Esophagus squamous epithelium (tissue), 5 donors: ENCODE measurements at regions not wholly inside any gene's neighbourhood (a gene's known extent, or its start where the extent isn't known, plus 50 kb on each side); places are given as distances from the start of the nearest gene placed in this dataset.

Experiments used
- DNase-seq: peaks from one replicate; lab custom pipeline; 2025; lab: John Stamatoyannopoulos, UW
- H3K27ac ChIP-seq, 4 donors: fragments of 200-600 bp; sonication (generic); one replicate each; pipeline ENCODE4 v1.5.1; 2016 to 2019; ENCODE audit warnings: mild to moderate bottlenecking in 1 of 4
- H3K27me3 ChIP-seq, 4 donors: fragments of 200-600 bp; sonication (generic); 1 replicate in 3 of 4; 2 replicates in 1 of 4; pipeline versions ENCODE4 v1.5.1 to v1.6.0; 2017 to 2021; ENCODE audit warnings: antibody characterized with exemption in 1 of 4
- H3K36me3 ChIP-seq, 3 donors: fragments of 200-600 bp; sonication (generic); one replicate each; pipeline ENCODE4 v1.5.1; 2016 to 2019
- H3K4me1 ChIP-seq, 3 donors: fragments of 200-600 bp; sonication (generic); one replicate each; pipeline ENCODE4 v1.5.1; 2017 to 2019
- H3K4me3 ChIP-seq, 4 donors: fragments of 200-600 bp; sonication (generic); 1 replicate in 3 of 4; 2 replicates in 1 of 4; pipeline ENCODE4 v1.5.1; 2016 to 2019; ENCODE audit warnings: mild to moderate bottlenecking in 2 of 4, moderate library complexity in 1 of 4
- H3K9me3 ChIP-seq, 3 donors: fragments of 200-600 bp; sonication (generic); one replicate each; pipeline ENCODE4 v1.5.1; 2016 to 2019
- CTCF ChIP-seq, 6 experiments: fragments of 450-650 bp in 4 of 6; fragments of 200-600 bp in 2 of 6; sonication (generic) in 2 of 6; IDR thresholded peaks; one replicate each; pipeline ENCODE4 v1.5.1; 2016 to 2019; ENCODE audit warnings: antibody characterized with exemption in 6 of 6, mild to moderate bottlenecking in 4 of 6, moderate library complexity in 4 of 6
- POLR2A ChIP-seq, 4 donors: fragments of 450-650 bp; IDR thresholded peaks; one replicate each; pipeline ENCODE4 v1.6.1; 2017; ENCODE audit warnings: antibody characterized with exemption in 4 of 4, mild to moderate bottlenecking in 4 of 4, moderate library complexity in 3 of 4
- WGBS, 2 donors: methylation state at CpG; one replicate each; pipeline ENCODE4 v1.1.5; 2018; 5-methylcytosine and 5-hydroxymethylcytosine counted together
- intact Hi-C: fragments of 100-400 bp; cut with DNase I; formaldehyde crosslinking; loops from one replicate; pipeline ENCODE4 v1.15.0; 2022
- donor health status: DM: yes; HTN: yes; CAD: no.

- H3K27me3 ChIP-seq, result peaks cover 0 to 5% (median 0%) of the 10 kb centered on the region in 4 donors
- peaks cover 0 to 4% (median 4%) of the 10 kb centered on the region in 3 donors for H3K4me1 ChIP-seq
- TF ChIP-seq CTCF (IDR thresholded peaks at IDR 0.05), result no peak
- TF ChIP-seq POLR2A (IDR thresholded peaks at IDR 0.05), result no peak
- H3K9me3 ChIP-seq, result peaks cover 0 to 8% (median 0%) of the 10 kb centered on the region in 3 donors
- H3K36me3 ChIP-seq, result no peaks in the 10 kb centered on the region
- WGBS, 2 donors, result 76 to 95% methylated on average over 9 to 17 of the region's 18 CpGs
- no peak for DNase-seq
- no peak overlapping the region for H3K4me3 ChIP-seq
- intact Hi-C loops, result no loop called here
- no peak overlapping the region for H3K27ac ChIP-seq
Measured at GRCh38 chr2:239905884-239906654, 119.1 kb downstream of the NDUFA10 start.

GRCh38 chr2:239905306-239905705 is 119.8 kb downstream of the NDUFA10 start:
- TF ChIP-seq CTCF (IDR thresholded peaks at IDR 0.05) (no peak), POLR2A (IDR thresholded peaks at IDR 0.05) (no peak)
- Histone ChIP-seq H3K27ac (no peak overlapping the region), H3K36me3 (no peaks in the 10 kb centered on the region), H3K4me3 (no peak overlapping the region), H3K4me1 (no peaks in the 10 kb centered on the region), H3K9me3 (peaks cover 0 to 8% (median 0%) of the 10 kb centered on the region in 3 donors), H3K27me3 (peaks cover 0 to 11% (median 0%) of the 10 kb centered on the region in 4 donors)
- intact Hi-C loops, result no loop called here
- 0 to 90% methylated on average over 1 to 8 of the region's 20 CpGs for WGBS, 2 donors
- no peak for DNase-seq

GRCh38 chr2:239904496-239904895 is 120.6 kb downstream of the NDUFA10 start:
- H3K4me1 ChIP-seq, result no peaks in the 10 kb centered on the region
- WGBS, 2 donors, result 80 to 95% methylated on average over 3 of the region's 6 CpGs
- no peaks in the 10 kb centered on the region for H3K36me3 ChIP-seq

GRCh38 chr2:239903803-239904202 is 121.3 kb downstream of the NDUFA10 start:
- Histone ChIP-seq H3K27ac (no peak overlapping the region), H3K36me3 (no peaks in the 10 kb centered on the region), H3K27me3 (peaks cover 0 to 14% (median 0%) of the 10 kb centered on the region in 4 donors), H3K4me1 (no peaks in the 10 kb centered on the region), H3K9me3 (peaks cover 0 to 8% (median 0%) of the 10 kb centered on the region in 3 donors), H3K4me3 (no peak overlapping the region)
- WGBS, 2 donors, result 79 to 83% methylated on average over 2 to 5 of the region's 6 CpGs
- no peak for DNase-seq
- intact Hi-C loops, result no loop called here
- TF ChIP-seq POLR2A (IDR thresholded peaks at IDR 0.05), result no peak
- no peak for TF ChIP-seq CTCF (IDR thresholded peaks at IDR 0.05)

More at GRCh38 chr2:239904496-239904895, 120.6 kb downstream of the NDUFA10 start:
- DNase-seq, result no peak
- Histone ChIP-seq H3K27ac (no peak overlapping the region), H3K27me3 (peaks cover 0 to 14% (median 0%) of the 10 kb centered on the region in 4 donors), H3K4me3 (no peak overlapping the region), H3K9me3 (peaks cover 0 to 8% (median 0%) of the 10 kb centered on the region in 3 donors)
- TF ChIP-seq POLR2A (IDR thresholded peaks at IDR 0.05) (no peak), CTCF (IDR thresholded peaks at IDR 0.05) (no peak)
- intact Hi-C loops, result no loop called here

GRCh38 chr2:239903210-239903609 is 121.9 kb downstream of the NDUFA10 start:
- Histone ChIP-seq H3K36me3 (no peaks in the 10 kb centered on the region), H3K27me3 (peaks cover 0 to 16% (median 0%) of the 10 kb centered on the region in 4 donors), H3K27ac (no peak overlapping the region), H3K4me1 (no peaks in the 10 kb centered on the region), H3K9me3 (peaks cover 0 to 8% (median 0%) of the 10 kb centered on the region in 3 donors), H3K4me3 (no peak overlapping the region)
- intact Hi-C loops, result no loop called here
- no peak for TF ChIP-seq CTCF (IDR thresholded peaks at IDR 0.05)
- no peak for TF ChIP-seq POLR2A (IDR thresholded peaks at IDR 0.05)
- WGBS, 2 donors, result 77 to 81% methylated on average over 3 to 5 of the region's 8 CpGs
- no peak for DNase-seq
